Stomach smooth muscle (tissue), 2 donors: ENCODE measurements at regions not wholly inside any gene's neighbourhood (a gene's known extent, or its start where the extent isn't known, plus 50 kb on each side); places are given as distances from the start of the nearest gene placed in this dataset.
"Not testable (repeated sequence)": the region's sequence is repeated elsewhere in the genome, so short reads cannot be mapped to it uniquely, and the experiment has no call there.

Source experiments
- H3K27ac ChIP-seq: one replicate; pipeline ENCODE4 v1.7.0; 2013; ENCODE audit warnings: mild to moderate bottlenecking, low read length, inconsistent platforms
- H3K27me3 ChIP-seq, 2 donors: one replicate each; pipeline ENCODE4 v1.7.0; 2013; ENCODE audit warnings: low read length in 2 of 2; ENCODE audit not compliant: insufficient read depth in 2 of 2, control insufficient read depth in 1 of 2
- H3K36me3 ChIP-seq, 2 donors: one replicate each; pipeline ENCODE4 v1.7.0; 2013; ENCODE audit warnings: low read length in 2 of 2; ENCODE audit not compliant: control insufficient read depth in 2 of 2, insufficient read depth in 2 of 2
- H3K4me1 ChIP-seq: one replicate; pipeline ENCODE4 v1.7.0; 2013; ENCODE audit warnings: low read length; ENCODE audit not compliant: control insufficient read depth, insufficient read depth
- H3K4me3 ChIP-seq, 2 donors: one replicate each; pipeline ENCODE4 v1.7.0; 2013; ENCODE audit warnings: low read length in 2 of 2
- H3K9ac ChIP-seq, 2 donors: one replicate each; pipeline ENCODE4 v1.7.0; 2013; ENCODE audit warnings: low read length in 2 of 2, mild to moderate bottlenecking in 1 of 2
- H3K9me3 ChIP-seq, 2 donors: one replicate each; pipeline ENCODE4 v1.7.0; 2013; ENCODE audit warnings: low read length in 2 of 2; ENCODE audit not compliant: control insufficient read depth in 2 of 2
- donor health status: healthy.
- donor health status: Pancreatic carcinoma.

DNA sequence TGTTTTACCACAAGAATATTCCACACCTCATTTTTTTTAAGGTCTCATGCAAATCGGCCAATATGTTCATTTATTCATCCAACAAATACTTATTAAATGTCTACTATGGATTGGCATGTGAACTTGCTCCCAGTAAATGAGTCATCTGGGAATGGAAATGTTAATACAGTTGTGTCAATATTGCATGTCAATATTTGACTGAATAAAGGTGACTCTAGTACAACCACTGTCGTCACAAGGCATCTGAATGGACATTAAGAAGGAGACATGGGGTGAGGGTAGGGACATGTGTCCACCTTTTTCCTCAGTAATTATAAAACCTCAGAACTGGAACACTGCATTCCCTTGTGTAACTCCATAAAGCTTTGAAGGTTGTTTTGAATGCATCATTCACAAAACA is 365.4 kb downstream of the ADCYAP1 start:
- H3K4me3 ChIP-seq: no peak overlapping the region

GRCh38 chr18:1273469-1273868 is 368.8 kb downstream of the ADCYAP1 start:
- H3K27ac ChIP-seq: no peak overlapping the region
- H3K9ac ChIP-seq: no peak overlapping the region
- H3K36me3 ChIP-seq: no peaks in the 10 kb centered on the region
- H3K4me1 ChIP-seq: no peaks in the 10 kb centered on the region
- no peaks in the 10 kb centered on the region for H3K27me3 ChIP-seq
- no peak overlapping the region for H3K4me3 ChIP-seq
- H3K9me3 ChIP-seq: no peaks in the 10 kb centered on the region

More for the DNA sequence above, 365.4 kb downstream of the ADCYAP1 start:
- Histone ChIP-seq H3K9ac (no peak overlapping the region), H3K4me1 (no peaks in the 10 kb centered on the region), H3K36me3 (no peaks in the 10 kb centered on the region), H3K27ac (no peak overlapping the region), H3K27me3 (no peaks in the 10 kb centered on the region), H3K9me3 (no peaks in the 10 kb centered on the region)

GRCh38 chr18:1292167-1292566 is 387.5 kb downstream of the ADCYAP1 start:
- Histone ChIP-seq H3K27ac (no peak overlapping the region), H3K9me3 (no peaks in the 10 kb centered on the region), H3K27me3 (no peaks in the 10 kb centered on the region), H3K9ac (no peak overlapping the region), H3K4me3 (no peak overlapping the region), H3K4me1 (no peaks in the 10 kb centered on the region), H3K36me3 (no peaks in the 10 kb centered on the region)

GRCh38 chr18:1294229-1294628 is 389.6 kb downstream of the ADCYAP1 start:
- H3K27ac ChIP-seq: no peak overlapping the region
- H3K27me3 ChIP-seq: no peaks in the 10 kb centered on the region
- no peaks in the 10 kb centered on the region for H3K36me3 ChIP-seq
- H3K4me3 ChIP-seq: no peak overlapping the region
- H3K9ac ChIP-seq: no peak overlapping the region
- no peaks in the 10 kb centered on the region for H3K4me1 ChIP-seq
- no peaks in the 10 kb centered on the region for H3K9me3 ChIP-seq

GRCh38 chr18:1296237-1296636 is 391.6 kb downstream of the ADCYAP1 start:
- Histone ChIP-seq H3K9me3 (no peaks in the 10 kb centered on the region), H3K4me3 (no peak overlapping the region), H3K9ac (no peak overlapping the region), H3K4me1 (no peaks in the 10 kb centered on the region), H3K27ac (no peak overlapping the region), H3K27me3 (no peaks in the 10 kb centered on the region), H3K36me3 (no peaks in the 10 kb centered on the region)

DNA sequence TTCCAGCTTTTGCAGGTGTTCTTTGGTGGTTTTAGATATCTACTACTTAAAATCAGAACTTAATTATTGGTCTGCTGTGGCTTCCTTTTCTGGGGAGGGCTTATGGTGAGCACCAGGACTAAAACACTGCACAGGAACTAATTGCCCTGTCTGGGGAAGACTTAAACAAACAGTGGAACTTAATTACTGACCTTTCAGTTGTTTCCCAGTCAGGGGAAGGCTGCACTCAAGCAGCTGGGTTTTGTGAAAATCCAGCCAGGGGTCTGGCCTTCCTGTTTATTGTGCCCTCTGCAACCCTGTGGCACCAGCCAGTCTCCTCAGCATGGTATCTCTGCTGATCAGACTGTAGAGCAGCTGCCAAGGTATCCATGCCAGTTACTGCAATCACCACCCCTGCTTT is 398.2 kb downstream of the ADCYAP1 start:
- H3K9ac ChIP-seq: no peak overlapping the region
- H3K4me3 ChIP-seq: no peak overlapping the region
- H3K9me3 ChIP-seq: peaks cover 0 to 2% of the 10 kb centered on the region in 2 donors
- no peaks in the 10 kb centered on the region for H3K27me3 ChIP-seq
- no peaks in the 10 kb centered on the region for H3K4me1 ChIP-seq
- no peak overlapping the region for H3K27ac ChIP-seq
- no peaks in the 10 kb centered on the region for H3K36me3 ChIP-seq

DNA sequence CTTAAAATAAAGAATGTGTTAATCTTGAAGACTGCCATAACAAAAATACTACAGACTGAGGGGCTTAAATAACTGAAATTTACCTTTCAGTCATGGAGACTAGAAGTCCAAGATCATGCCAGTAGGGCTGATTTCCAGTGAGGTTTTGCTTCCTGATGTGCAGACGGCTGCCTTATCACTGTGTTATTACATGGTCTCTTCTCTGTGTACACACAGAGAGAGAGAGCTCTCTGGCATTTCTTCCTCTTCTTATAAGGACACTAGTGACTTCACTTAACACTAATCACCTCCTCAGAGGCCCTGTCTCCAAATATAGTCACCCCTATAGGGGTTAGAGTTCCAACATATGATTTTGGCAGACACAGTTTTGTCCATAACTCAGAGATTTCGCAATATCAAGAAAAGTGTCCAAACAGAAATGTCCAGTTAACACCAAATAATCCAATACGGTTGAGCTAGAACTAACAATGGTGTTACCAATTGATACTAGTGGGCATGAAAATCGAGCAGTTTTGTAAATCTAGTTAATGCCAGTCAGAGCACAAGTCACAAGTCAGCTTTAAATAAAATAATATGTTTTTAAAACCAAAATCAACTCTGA is 399.8 kb downstream of the ADCYAP1 start:
- no peak overlapping the region for H3K9ac ChIP-seq
- H3K4me3 ChIP-seq: no peak overlapping the region
- peaks cover 0 to 2% of the 10 kb centered on the region in 2 donors for H3K9me3 ChIP-seq
- H3K4me1 ChIP-seq: no peaks in the 10 kb centered on the region
- no peaks in the 10 kb centered on the region for H3K36me3 ChIP-seq
- H3K27me3 ChIP-seq: no peaks in the 10 kb centered on the region
- no peak overlapping the region for H3K27ac ChIP-seq

GRCh38 chr18:1306641-1307040 is 402.0 kb downstream of the ADCYAP1 start:
- no peak overlapping the region for H3K27ac ChIP-seq
- no peak overlapping the region for H3K9ac ChIP-seq
- H3K36me3 ChIP-seq: no peaks in the 10 kb centered on the region
- peaks cover 0 to 2% of the 10 kb centered on the region in 2 donors for H3K9me3 ChIP-seq
- no peaks in the 10 kb centered on the region for H3K4me1 ChIP-seq
- no peak overlapping the region for H3K4me3 ChIP-seq
- H3K27me3 ChIP-seq: no peaks in the 10 kb centered on the region

DNA sequence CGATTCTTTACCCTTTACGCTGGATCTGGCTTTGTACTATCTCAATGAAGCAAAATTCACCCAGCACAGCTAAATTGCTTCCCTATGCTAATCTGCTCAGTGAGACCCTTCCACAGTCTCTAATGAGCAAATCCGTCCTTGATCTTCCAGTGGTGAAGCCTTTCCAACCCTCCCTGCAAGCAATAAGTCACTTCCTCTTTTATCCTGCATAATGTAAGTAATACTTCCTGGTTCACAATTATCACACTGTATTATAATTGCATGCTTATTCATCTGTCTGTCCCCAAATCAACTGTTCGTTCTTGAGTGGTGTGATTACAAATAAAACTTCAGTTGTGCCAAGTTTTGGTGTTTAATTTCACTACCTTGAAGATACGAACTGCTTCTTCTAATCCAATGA is 404.0 kb downstream of the ADCYAP1 start:
- Histone ChIP-seq H3K36me3 (no peaks in the 10 kb centered on the region), H3K4me1 (no peaks in the 10 kb centered on the region), H3K27ac (no peak overlapping the region), H3K4me3 (no peak overlapping the region), H3K27me3 (no peaks in the 10 kb centered on the region), H3K9me3 (no peaks in the 10 kb centered on the region), H3K9ac (no peak overlapping the region)

DNA sequence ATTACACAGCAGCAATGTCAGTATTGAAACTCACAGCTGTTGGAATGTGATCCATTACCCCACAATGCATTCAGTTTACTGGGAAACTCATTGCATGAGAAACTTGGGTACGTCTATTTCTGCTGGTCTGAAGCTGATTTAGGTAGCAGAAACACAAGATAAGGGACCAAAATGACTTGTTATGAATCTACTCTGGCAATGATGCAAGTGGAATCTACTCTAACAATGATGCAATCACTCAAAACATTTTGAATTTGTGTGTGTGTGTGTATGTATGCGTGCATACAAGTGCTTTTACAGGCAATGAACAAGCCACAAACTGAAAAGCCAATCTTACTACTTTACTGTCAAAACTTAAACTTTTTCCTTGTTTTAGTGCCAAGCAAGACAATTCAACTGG is 406.7 kb downstream of the ADCYAP1 start:
- no peaks in the 10 kb centered on the region for H3K4me1 ChIP-seq
- H3K4me3 ChIP-seq: no peak overlapping the region
- no peaks in the 10 kb centered on the region for H3K27me3 ChIP-seq
- no peaks in the 10 kb centered on the region for H3K36me3 ChIP-seq
- H3K27ac ChIP-seq: no peak overlapping the region
- H3K9ac ChIP-seq: no peak overlapping the region
- peaks cover 0 to 4% of the 10 kb centered on the region in 2 donors for H3K9me3 ChIP-seq

- H3K9ac ChIP-seq, H3K4me1 ChIP-seq, H3K4me3 ChIP-seq, H3K27ac ChIP-seq, H3K27me3 ChIP-seq, H3K9me3 ChIP-seq, H3K36me3 ChIP-seq: not testable (repeated sequence)
Observed at GRCh38 chr18:1335345-1335744, 430.7 kb downstream of the ADCYAP1 start.
